ENCODE measurements at regions not wholly inside any gene's neighbourhood (a gene's known extent, or its start where the extent isn't known, plus 50 kb on each side); places are given as distances from the start of the nearest gene placed in this dataset.

DNA sequence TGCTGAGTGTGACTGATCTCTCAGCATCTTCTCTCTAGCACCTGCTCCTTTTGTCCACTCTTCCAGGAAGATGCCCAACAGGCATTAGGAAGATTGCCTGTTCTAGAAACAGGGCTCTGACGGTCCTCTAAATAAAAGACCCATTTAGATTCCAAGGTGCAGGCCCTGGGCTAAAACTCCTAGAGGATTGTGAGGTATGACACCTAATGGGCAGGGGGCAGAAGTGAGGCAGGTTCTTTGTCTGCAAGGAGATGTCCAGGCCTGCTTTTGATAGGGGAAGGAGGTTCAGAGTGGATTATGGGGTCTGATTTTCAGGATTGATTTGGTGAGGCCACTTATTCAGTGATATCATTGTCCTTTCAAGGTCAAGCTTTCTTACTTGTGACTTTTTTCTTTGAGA, 140.8 kb upstream of the TRPC7 start:
- TF ChIP-seq POLR2A (IDR thresholded peaks at IDR 0.05), result no peak
- TF ChIP-seq, protein P1, sequence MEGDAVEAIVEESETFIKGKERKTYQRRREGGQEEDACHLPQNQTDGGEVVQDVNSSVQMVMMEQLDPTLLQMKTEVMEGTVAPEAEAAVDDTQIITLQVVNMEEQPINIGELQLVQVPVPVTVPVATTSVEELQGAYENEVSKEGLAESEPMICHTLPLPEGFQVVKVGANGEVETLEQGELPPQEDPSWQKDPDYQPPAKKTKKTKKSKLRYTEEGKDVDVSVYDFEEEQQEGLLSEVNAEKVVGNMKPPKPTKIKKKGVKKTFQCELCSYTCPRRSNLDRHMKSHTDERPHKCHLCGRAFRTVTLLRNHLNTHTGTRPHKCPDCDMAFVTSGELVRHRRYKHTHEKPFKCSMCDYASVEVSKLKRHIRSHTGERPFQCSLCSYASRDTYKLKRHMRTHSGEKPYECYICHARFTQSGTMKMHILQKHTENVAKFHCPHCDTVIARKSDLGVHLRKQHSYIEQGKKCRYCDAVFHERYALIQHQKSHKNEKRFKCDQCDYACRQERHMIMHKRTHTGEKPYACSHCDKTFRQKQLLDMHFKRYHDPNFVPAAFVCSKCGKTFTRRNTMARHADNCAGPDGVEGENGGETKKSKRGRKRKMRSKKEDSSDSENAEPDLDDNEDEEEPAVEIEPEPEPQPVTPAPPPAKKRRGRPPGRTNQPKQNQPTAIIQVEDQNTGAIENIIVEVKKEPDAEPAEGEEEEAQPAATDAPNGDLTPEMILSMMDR (IDR thresholded peaks at IDR 0.05), result no peak
